H9 (cell line): ENCODE measurements at regions not wholly inside any gene's neighbourhood (a gene's known extent, or its start where the extent isn't known, plus 50 kb on each side); places are given as distances from the start of the nearest gene placed in this dataset.

Experiments
- DNase-seq: peaks from one replicate; pipeline ENCODE4 v3.0.0-alpha.2; 2017
- H2AFZ ChIP-seq: one replicate; pipeline ENCODE4 v1.6.1; 2013; ENCODE audit warnings: mild to moderate bottlenecking, low read length, control low read depth, moderate library complexity
- H2AK5ac ChIP-seq: 2 replicates; pipeline ENCODE4 v1.6.1; 2013; ENCODE audit warnings: low read length, control low read depth, mixed read lengths; ENCODE audit not compliant: insufficient read length
- H2BK120ac ChIP-seq: one replicate; pipeline ENCODE4 v1.6.1; 2013; ENCODE audit warnings: low read depth, mild to moderate bottlenecking, low read length, control low read depth, inconsistent platforms; ENCODE audit not compliant: poor library complexity, severe bottlenecking
- H2BK12ac ChIP-seq: 2 replicates; pipeline ENCODE4 v1.6.1; 2013; ENCODE audit warnings: low read length, control low read depth, mixed read lengths, low read depth; ENCODE audit not compliant: insufficient read length
- H2BK15ac ChIP-seq: 2 replicates; pipeline ENCODE4 v1.6.1; 2013; ENCODE audit warnings: low read depth, low read length, control low read depth
- H2BK20ac ChIP-seq: one replicate; pipeline ENCODE4 v1.6.1; 2013; ENCODE audit warnings: low read depth, mild to moderate bottlenecking, low read length, control low read depth, inconsistent platforms; ENCODE audit not compliant: poor library complexity, severe bottlenecking
- H2BK5ac ChIP-seq: 2 replicates; pipeline ENCODE4 v1.6.1; 2013; ENCODE audit warnings: low read length, control low read depth, mixed read lengths; ENCODE audit not compliant: insufficient read length
- H3K14ac ChIP-seq: 2 replicates; pipeline ENCODE4 v1.6.1; 2013; ENCODE audit warnings: low read length, control low read depth; ENCODE audit not compliant: insufficient read depth
- H3K18ac ChIP-seq: 2 replicates; pipeline ENCODE4 v1.6.1; 2013; ENCODE audit warnings: low read depth, mild to moderate bottlenecking, mixed read lengths, low read length, control low read depth; ENCODE audit not compliant: insufficient read length
- H3K23ac ChIP-seq: 2 replicates; pipeline ENCODE4 v1.6.1; 2013; ENCODE audit warnings: low read length, control low read depth, mixed read lengths, low read depth; ENCODE audit not compliant: insufficient read length
- H3K23me2 ChIP-seq: 2 replicates; pipeline ENCODE4 v1.6.1; 2013; ENCODE audit warnings: low read depth, mild to moderate bottlenecking, mixed read lengths, low read length, control low read depth; ENCODE audit not compliant: insufficient read length, poor library complexity, severe bottlenecking
- H3K27ac ChIP-seq: 2 replicates; pipeline ENCODE4 v1.5.1; 2013; ENCODE audit warnings: low read length, control low read depth, mixed read lengths, low read depth; ENCODE audit not compliant: insufficient read length
- H3K27me3 ChIP-seq: 2 replicates; pipeline ENCODE4 v1.6.1; 2013; ENCODE audit warnings: low read length, control low read depth, inconsistent platforms; ENCODE audit not compliant: insufficient read depth
- H3K4ac ChIP-seq: 2 replicates; pipeline ENCODE4 v1.6.1; 2013; ENCODE audit warnings: low read depth, mild to moderate bottlenecking, control low read depth, inconsistent platforms, low read length, moderate library complexity
- H3K4me1 ChIP-seq: 2 replicates; pipeline ENCODE4 v1.6.1; 2013; ENCODE audit warnings: low read length, control low read depth, inconsistent platforms; ENCODE audit not compliant: insufficient read depth
- H3K4me2 ChIP-seq: 2 replicates; pipeline ENCODE4 v1.6.1; 2013; ENCODE audit warnings: low read length, control low read depth, mixed read lengths; ENCODE audit not compliant: insufficient read length, insufficient read depth
- H3K56ac ChIP-seq: 2 replicates; pipeline ENCODE4 v1.6.1; 2013; ENCODE audit warnings: low read depth, mild to moderate bottlenecking, mixed read lengths, low read length, control low read depth; ENCODE audit not compliant: insufficient read length
- H3K79me1 ChIP-seq: 2 replicates; pipeline ENCODE4 v1.6.1; 2013; ENCODE audit warnings: low read depth, mild to moderate bottlenecking, moderate library complexity, low read length, control low read depth, inconsistent platforms; ENCODE audit not compliant: insufficient read depth, poor library complexity, severe bottlenecking
- H3K79me2 ChIP-seq: 2 replicates; pipeline ENCODE4 v1.6.1; 2013; ENCODE audit warnings: low read length, control low read depth, inconsistent platforms; ENCODE audit not compliant: insufficient read depth
- H3K9ac ChIP-seq: 2 replicates; pipeline ENCODE4 v1.6.1; 2013; ENCODE audit warnings: low read length, control low read depth, mixed read lengths; ENCODE audit not compliant: insufficient read length; ENCODE audit errors: extremely low read depth
- H3K9me3 ChIP-seq: one replicate; pipeline ENCODE4 v1.6.1; 2013; ENCODE audit warnings: low read depth, low read length, inconsistent platforms; ENCODE audit not compliant: control insufficient read depth
- H3T11ph ChIP-seq: one replicate; pipeline ENCODE4 v1.6.1; 2013; ENCODE audit warnings: mild to moderate bottlenecking, low read length, control low read depth, inconsistent platforms
- H4K20me1 ChIP-seq: one replicate; pipeline ENCODE4 v1.6.1; 2013; ENCODE audit not compliant: control insufficient read depth, insufficient read length, insufficient read depth
- H4K5ac ChIP-seq: 2 replicates; pipeline ENCODE4 v1.6.1; 2013; ENCODE audit warnings: low read depth, mild to moderate bottlenecking, mixed read lengths, low read length, control low read depth; ENCODE audit not compliant: insufficient read length
- H4K8ac ChIP-seq: replicated peaks from 2 replicates; pipeline ENCODE4 v1.6.1; 2013; ENCODE audit warnings: low read length, control low read depth, mixed read lengths, low read depth; ENCODE audit not compliant: insufficient read length
- H4K91ac ChIP-seq: 2 replicates; pipeline ENCODE4 v1.6.1; 2013; ENCODE audit warnings: low read depth, mild to moderate bottlenecking, moderate library complexity, mixed read lengths, low read length, control low read depth; ENCODE audit not compliant: insufficient read length
- H3K27ac Mint-ChIP-seq, 3 experiments: 2 replicates in 2 of 3; 3 replicates in 1 of 3; pipeline ENCODE4 v1.8.0; 2020 to 2021; ENCODE audit warnings: mixed read lengths in 3 of 3, mild to moderate bottlenecking in 1 of 3, moderate library complexity in 1 of 3
- H3K27me3 Mint-ChIP-seq: 2 replicates; pipeline ENCODE4 v1.8.0; 2021; ENCODE audit warnings: low read depth, mild to moderate bottlenecking, moderate library complexity, mixed read lengths
- H3K36me3 Mint-ChIP-seq, 3 experiments: 2 replicates in 2 of 3; 3 replicates in 1 of 3; pipeline ENCODE4 v1.8.0; 2020 to 2021; ENCODE audit warnings: low read depth in 3 of 3, mixed read lengths in 3 of 3; ENCODE audit not compliant: insufficient read depth in 1 of 3
- H3K4me1 Mint-ChIP-seq, 2 experiments: 2 replicates each; pipeline ENCODE4 v1.8.0; 2020; ENCODE audit warnings: mixed read lengths in 2 of 2
- H3K4me3 Mint-ChIP-seq, 2 experiments: 2 replicates in 1 of 2; 3 replicates in 1 of 2; pipeline ENCODE4 v1.8.0; 2020 to 2021; ENCODE audit warnings: mild to moderate bottlenecking in 2 of 2, mixed read lengths in 2 of 2, moderate library complexity in 1 of 2
- H3K9me3 Mint-ChIP-seq, 2 experiments: 2 replicates in 1 of 2; 3 replicates in 1 of 2; pipeline ENCODE4 v1.8.0; 2020; ENCODE audit warnings: mild to moderate bottlenecking in 2 of 2, mixed read lengths in 2 of 2, moderate library complexity in 1 of 2
- WGBS: extraction: QIAGEN DNeasy Blood & Tissue Kit; methylation state at CpG from one replicate; pipeline ENCODE4 v1.1.7; 2013; ENCODE audit warnings: missing lambda C conversion rate, low lambda C conversion rate, mixed read lengths; ENCODE audit not compliant: insufficient read length; ENCODE audit errors: extremely low coverage; 5-methylcytosine and 5-hydroxymethylcytosine counted together
- TF ChIP-seq, protein P1 (sequence below): fragments of 200-600 bp; sonication (generic); conservative IDR thresholded peaks from 3 replicates; pipeline ENCODE4 v1.8.0; 2021; ENCODE audit warnings: antibody characterized with exemption, mild to moderate bottlenecking

GRCh38 chr7:24341691-24342413 is 57.9 kb downstream of the NPY start:
- H3K9me3 ChIP-seq, result no peaks in the 10 kb centered on the region
- H3K27me3 ChIP-seq, result no peaks in the 10 kb centered on the region; the same call in 1 of the 2 replicates
- H2AK5ac ChIP-seq, result no peak overlapping the region
- TF ChIP-seq, protein P1, sequence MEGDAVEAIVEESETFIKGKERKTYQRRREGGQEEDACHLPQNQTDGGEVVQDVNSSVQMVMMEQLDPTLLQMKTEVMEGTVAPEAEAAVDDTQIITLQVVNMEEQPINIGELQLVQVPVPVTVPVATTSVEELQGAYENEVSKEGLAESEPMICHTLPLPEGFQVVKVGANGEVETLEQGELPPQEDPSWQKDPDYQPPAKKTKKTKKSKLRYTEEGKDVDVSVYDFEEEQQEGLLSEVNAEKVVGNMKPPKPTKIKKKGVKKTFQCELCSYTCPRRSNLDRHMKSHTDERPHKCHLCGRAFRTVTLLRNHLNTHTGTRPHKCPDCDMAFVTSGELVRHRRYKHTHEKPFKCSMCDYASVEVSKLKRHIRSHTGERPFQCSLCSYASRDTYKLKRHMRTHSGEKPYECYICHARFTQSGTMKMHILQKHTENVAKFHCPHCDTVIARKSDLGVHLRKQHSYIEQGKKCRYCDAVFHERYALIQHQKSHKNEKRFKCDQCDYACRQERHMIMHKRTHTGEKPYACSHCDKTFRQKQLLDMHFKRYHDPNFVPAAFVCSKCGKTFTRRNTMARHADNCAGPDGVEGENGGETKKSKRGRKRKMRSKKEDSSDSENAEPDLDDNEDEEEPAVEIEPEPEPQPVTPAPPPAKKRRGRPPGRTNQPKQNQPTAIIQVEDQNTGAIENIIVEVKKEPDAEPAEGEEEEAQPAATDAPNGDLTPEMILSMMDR, result no peak
- H3K79me1 ChIP-seq, result no peaks in the 10 kb centered on the region
- no peak overlapping the region for H3K56ac ChIP-seq
- no peak overlapping the region for H3K4ac ChIP-seq
- no peak overlapping the region for H4K5ac ChIP-seq
- no peak overlapping the region for H2AFZ ChIP-seq
- no peak overlapping the region for H2BK15ac ChIP-seq
- no peak overlapping the region for H3K4me2 ChIP-seq
- no peaks in the 10 kb centered on the region; the same call in 1 of the 2 replicates for H3K27me3 Mint-ChIP-seq
- no peaks in the 10 kb centered on the region for H3K23me2 ChIP-seq
- peaks cover 10% of the 10 kb centered on the region for H3K4me1 ChIP-seq
- H3K4me3 Mint-ChIP-seq, result no peak overlapping the region
- H3K23ac ChIP-seq, result no peak overlapping the region
- no peak overlapping the region for H4K91ac ChIP-seq
- no peak overlapping the region for H4K8ac ChIP-seq
- WGBS, result no CpG with 5 or more reads among the region's 3 CpGs
- H3T11ph ChIP-seq, result no peak overlapping the region
- H2BK12ac ChIP-seq, result no peak overlapping the region
- H2BK5ac ChIP-seq, result no peak overlapping the region
- no peak overlapping the region for H3K27ac ChIP-seq
- H3K36me3 Mint-ChIP-seq, result no peaks in the 10 kb centered on the region
- H3K27ac Mint-ChIP-seq, result no peak overlapping the region
- H3K79me2 ChIP-seq, result no peaks in the 10 kb centered on the region
- no peak overlapping the region for H3K9ac ChIP-seq
- no peak overlapping the region for H3K14ac ChIP-seq
- DNase-seq, result no peak
- peaks cover 21 to 23% of the 10 kb centered on the region in 2 experiments for H3K4me1 Mint-ChIP-seq
- H4K20me1 ChIP-seq, result no peaks in the 10 kb centered on the region
- H3K9me3 Mint-ChIP-seq, result no peaks in the 10 kb centered on the region
- H2BK120ac ChIP-seq, result no peak overlapping the region
- H3K18ac ChIP-seq, result no peak overlapping the region
- H2BK20ac ChIP-seq, result no peak overlapping the region
